A549 (cell line): ENCODE measurements at regions not wholly inside any gene's neighbourhood (a gene's known extent, or its start where the extent isn't known, plus 50 kb on each side); places are given as distances from the start of the nearest gene placed in this dataset.

Experiments
- ATAC-seq, 2 experiments: fragments of 200-7000 bp in 1 of 2; fragments of >200 bp in 1 of 2; cut with Nextera tagmentation in 1 of 2; cut with Tn5 transposase in 1 of 2; 3 replicates each; pipeline versions ENCODE4 v1.8.0 to v1.9.1; 2018 to 2020; ENCODE audit warnings: mild to moderate bottlenecking in 1 of 2, moderate library complexity in 1 of 2
- CTCF ChIA-PET: fragments of 300-600 bp; sonication (Branson Sonifier 250); formaldehyde crosslinking; extraction: SDS; loops from one replicate; lab custom pipeline; 2021; ENCODE audit warnings: antibody characterized with exemption, inconsistent platforms; lab: Yijun Ruan, JAX
- POLR2A ChIA-PET: fragments of 350-600 bp; formaldehyde crosslinking; extraction: SDS; loops from one replicate; lab custom pipeline; 2021; ENCODE audit warnings: antibody characterized with exemption, inconsistent platforms; lab: Yijun Ruan, JAX
- DNase-seq, 2 experiments: peaks; one replicate each; pipeline versions ENCODE4 v3.0.0 to v3.0.0-alpha.2; 2011 to 2016; ENCODE audit warnings: low read depth in 1 of 2, low spot score in 1 of 2
- FAIRE-seq: peaks from 2 replicates; lab custom pipeline; 2011; peaks lifted over from hg19 to GRCh38; lab: Jason Lieb, UNC
- H3K27ac ChIP-seq, 2 experiments: fragments of >200 bp; sonication (Bioruptor Twin); formaldehyde crosslinking; 3 replicates each; pipeline ENCODE4 v1.5.1; 2016 to 2017
- H3K4me1 ChIP-seq: fragments of >200 bp; sonication (Bioruptor Twin); formaldehyde crosslinking; 3 replicates; pipeline ENCODE4 v1.6.1; 2016
- H3K4me2 ChIP-seq: fragments of >200 bp; sonication (Bioruptor Twin); formaldehyde crosslinking; 3 replicates; pipeline ENCODE4 v1.6.1; 2016
- H3K4me3 ChIP-seq: fragments of >200 bp; sonication (Bioruptor Twin); formaldehyde crosslinking; 3 replicates; pipeline ENCODE4 v1.5.1; 2016
- H3K9me3 ChIP-seq: fragments of >200 bp; sonication (Bioruptor Twin); formaldehyde crosslinking; 3 replicates; pipeline ENCODE4 v1.6.1; 2016
- BCL3 ChIP-seq: fragments of >200 bp; sonication (Bioruptor Twin); formaldehyde crosslinking; IDR thresholded peaks from 3 replicates; pipeline ENCODE4 v1.6.1; 2016
- BHLHE40 ChIP-seq: IDR thresholded peaks from 2 replicates; pipeline ENCODE4 v1.6.1; 2012; ENCODE audit warnings: low read depth, low read length, inconsistent platforms
- CEBPB ChIP-seq, 2 experiments: fragments of >200 bp in 1 of 2; sonication (Bioruptor Twin) in 1 of 2; formaldehyde crosslinking in 1 of 2; IDR thresholded peaks; 2 replicates each; pipeline ENCODE4 v1.6.1; 2012 to 2016
- EHF ChIP-seq: fragments of 250-450 bp; sonication (Bioruptor Pico); IDR thresholded peaks from 2 replicates; pipeline ENCODE4 v1.5.0; 2020; ENCODE audit warnings: mild to moderate bottlenecking
- ESRRA ChIP-seq: fragments of 150-350 bp; IDR thresholded peaks from 2 replicates; pipeline ENCODE4 v1.6.1; 2014; ENCODE audit warnings: mild to moderate bottlenecking, low read length, borderline replicate concordance
- FOSB ChIP-seq: fragments of 250-450 bp; sonication (Bioruptor Pico); IDR thresholded peaks from 2 replicates; pipeline ENCODE4 v1.5.0; 2020; ENCODE audit warnings: mild to moderate bottlenecking, moderate library complexity
- FOSL2 ChIP-seq, 2 experiments: fragments of 450-650 bp in 1 of 2; fragments of >200 bp in 1 of 2; sonication (Bioruptor Twin) in 1 of 2; formaldehyde crosslinking; IDR thresholded peaks; 2 replicates each; pipeline versions ENCODE4 v1.5.0 to v1.6.1; 2016 to 2020; ENCODE audit warnings: mild to moderate bottlenecking in 1 of 2, moderate library complexity in 1 of 2
- FOXS1 ChIP-seq: fragments of 250-450 bp; sonication (Bioruptor Pico); IDR thresholded peaks from 2 replicates; pipeline ENCODE4 v1.5.0; 2020; ENCODE audit warnings: mild to moderate bottlenecking, moderate library complexity
- HOXB13 ChIP-seq: fragments of 250-450 bp; sonication (Bioruptor Pico); IDR thresholded peaks from 2 replicates; pipeline ENCODE4 v1.5.0; 2020; ENCODE audit warnings: low read depth, mild to moderate bottlenecking, moderate library complexity
- JUN ChIP-seq, 2 experiments: fragments of >200 bp; sonication (Bioruptor Twin); formaldehyde crosslinking; IDR thresholded peaks; 2 replicates in 1 of 2; 3 replicates in 1 of 2; pipeline ENCODE4 v1.6.1; 2016 to 2017
- JUNB ChIP-seq: fragments of >200 bp; sonication (Bioruptor Twin); formaldehyde crosslinking; IDR thresholded peaks from 2 replicates; pipeline ENCODE4 v1.6.1; 2016
- MAX ChIP-seq: IDR thresholded peaks from 2 replicates; pipeline ENCODE4 v1.6.1; 2012
- MAZ ChIP-seq: fragments of 150-350 bp; IDR thresholded peaks from 2 replicates; pipeline ENCODE4 v1.6.1; 2014; ENCODE audit warnings: antibody characterized with exemption, low read depth, low read length, borderline replicate concordance
- MYC ChIP-seq: IDR thresholded peaks from 2 replicates; pipeline ENCODE4 v1.6.1; 2012; ENCODE audit warnings: mild to moderate bottlenecking, inconsistent platforms, low read length, improper control_type of control experiment, borderline replicate concordance
- RAD21 ChIP-seq, 2 experiments: fragments of >200 bp in 1 of 2; sonication (Bioruptor Twin) in 1 of 2; formaldehyde crosslinking in 1 of 2; IDR thresholded peaks in 1 of 2; conservative IDR thresholded peaks in 1 of 2; 2 replicates in 1 of 2; 3 replicates in 1 of 2; pipeline ENCODE4 v1.6.1; 2012 to 2018; ENCODE audit warnings: inconsistent platforms in 1 of 2
- RCOR1 ChIP-seq: fragments of 150-350 bp; IDR thresholded peaks from 2 replicates; pipeline ENCODE4 v1.6.1; 2014; ENCODE audit warnings: antibody characterized with exemption, low read length, low read depth
- RFX5 ChIP-seq: fragments of 450-650 bp; IDR thresholded peaks from 2 replicates; pipeline ENCODE4 v1.7.1; 2014; ENCODE audit warnings: antibody characterized with exemption, mild to moderate bottlenecking, moderate library complexity
- SMC3 ChIP-seq: fragments of >200 bp; sonication (Bioruptor Twin); formaldehyde crosslinking; IDR thresholded peaks from 3 replicates; pipeline ENCODE4 v1.6.1; 2018; ENCODE audit warnings: inconsistent platforms
- TFCP2L1 ChIP-seq: fragments of 250-450 bp; sonication (Bioruptor Pico); IDR thresholded peaks from 2 replicates; pipeline ENCODE4 v1.5.0; 2021; ENCODE audit warnings: mild to moderate bottlenecking
- ZSCAN20 ChIP-seq: fragments of 250-450 bp; sonication (Bioruptor Pico); IDR thresholded peaks from 2 replicates; pipeline ENCODE4 v1.8.0; 2022; ENCODE audit warnings: mild to moderate bottlenecking, moderate library complexity
- WGBS: methylation state at CpG from one replicate; pipeline ENCODE4 v1.1.6; 2017; ENCODE audit errors: missing lambda C conversion rate; 5-methylcytosine and 5-hydroxymethylcytosine counted together
- TF ChIP-seq, protein P1 (sequence below): fragments of 200-600 bp; sonication (generic); IDR thresholded peaks from 2 replicates; pipeline ENCODE4 v1.6.1; 2016; ENCODE audit warnings: antibody characterized with exemption, mild to moderate bottlenecking, moderate library complexity

- CTCF ChIA-PET = interaction anchor here (1.5 kb wide), 1 partner anchor 203 kb away, joined by 4 read pairs; no protein-coding TSS in a partner anchor
- no peak overlapping the region for H3K27ac ChIP-seq
- 25% methylated on average over 3 of the region's 3 CpGs for WGBS
- H3K4me3 ChIP-seq = no peak overlapping the region
- no peaks in the 10 kb centered on the region for H3K4me1 ChIP-seq
- no peak for DNase-seq
- H3K9me3 ChIP-seq = no peaks in the 10 kb centered on the region
- H3K4me2 ChIP-seq = no peak overlapping the region
- ATAC-seq = no peak
- FAIRE-seq = no peak
- TF ChIP-seq JUNB (no peak), TFCP2L1 (no peak), ESRRA (no peak), BHLHE40 (no peak), BCL3 (no peak), ZSCAN20 (CRISPR knock-in tag) (no peak), FOSL2 (IDR thresholded peaks at IDR 0.05) (no peak), FOSL2 (CRISPR knock-in tag; IDR thresholded peaks at IDR 0.05) (no peak), RFX5 (no peak), RCOR1 (no peak), FOXS1 (CRISPR knock-in tag) (no peak), CEBPB (IDR thresholded peaks at IDR 0.05) (no peak), FOSB (CRISPR knock-in tag) (no peak), MAX (no peak), HOXB13 (CRISPR knock-in tag) (no peak), RAD21 (conservative IDR thresholded peaks at IDR 0.05 in 1 of 2, IDR thresholded peaks at IDR 0.05 in 1 of 2) (no peak), SMC3 (no peak), MAZ (no peak), EHF (no peak)
- TF ChIP-seq, protein P1, sequence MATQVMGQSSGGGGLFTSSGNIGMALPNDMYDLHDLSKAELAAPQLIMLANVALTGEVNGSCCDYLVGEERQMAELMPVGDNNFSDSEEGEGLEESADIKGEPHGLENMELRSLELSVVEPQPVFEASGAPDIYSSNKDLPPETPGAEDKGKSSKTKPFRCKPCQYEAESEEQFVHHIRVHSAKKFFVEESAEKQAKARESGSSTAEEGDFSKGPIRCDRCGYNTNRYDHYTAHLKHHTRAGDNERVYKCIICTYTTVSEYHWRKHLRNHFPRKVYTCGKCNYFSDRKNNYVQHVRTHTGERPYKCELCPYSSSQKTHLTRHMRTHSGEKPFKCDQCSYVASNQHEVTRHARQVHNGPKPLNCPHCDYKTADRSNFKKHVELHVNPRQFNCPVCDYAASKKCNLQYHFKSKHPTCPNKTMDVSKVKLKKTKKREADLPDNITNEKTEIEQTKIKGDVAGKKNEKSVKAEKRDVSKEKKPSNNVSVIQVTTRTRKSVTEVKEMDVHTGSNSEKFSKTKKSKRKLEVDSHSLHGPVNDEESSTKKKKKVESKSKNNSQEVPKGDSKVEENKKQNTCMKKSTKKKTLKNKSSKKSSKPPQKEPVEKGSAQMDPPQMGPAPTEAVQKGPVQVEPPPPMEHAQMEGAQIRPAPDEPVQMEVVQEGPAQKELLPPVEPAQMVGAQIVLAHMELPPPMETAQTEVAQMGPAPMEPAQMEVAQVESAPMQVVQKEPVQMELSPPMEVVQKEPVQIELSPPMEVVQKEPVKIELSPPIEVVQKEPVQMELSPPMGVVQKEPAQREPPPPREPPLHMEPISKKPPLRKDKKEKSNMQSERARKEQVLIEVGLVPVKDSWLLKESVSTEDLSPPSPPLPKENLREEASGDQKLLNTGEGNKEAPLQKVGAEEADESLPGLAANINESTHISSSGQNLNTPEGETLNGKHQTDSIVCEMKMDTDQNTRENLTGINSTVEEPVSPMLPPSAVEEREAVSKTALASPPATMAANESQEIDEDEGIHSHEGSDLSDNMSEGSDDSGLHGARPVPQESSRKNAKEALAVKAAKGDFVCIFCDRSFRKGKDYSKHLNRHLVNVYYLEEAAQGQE = no peak
- TF ChIP-seq, all 56 proteins: peak for 0
- POLR2A ChIA-PET = no interaction called here
These were observed 134.2 kb downstream of the FBXO4 start for GRCh38 chr5:42059291-42059690.

GRCh38 chr5:42059778-42060464 is 134.8 kb downstream of the FBXO4 start:
- H3K4me2 ChIP-seq = no peak overlapping the region
- no peak for ATAC-seq
- ChIA-PET CTCF (interaction anchor here (1.5 to 1.6 kb wide), 2 partner anchors 204 kb away, joined by 4 to 7 read pairs; no protein-coding TSS in a partner anchor), POLR2A (no interaction called here)
- no peaks in the 10 kb centered on the region for H3K4me1 ChIP-seq
- no peak for FAIRE-seq
- DNase-seq = no peak
- no peak overlapping the region for H3K4me3 ChIP-seq
- H3K27ac ChIP-seq = no peak overlapping the region
- TF ChIP-seq RFX5 (no peak), JUN (IDR thresholded peaks at IDR 0.05) (no peak), MYC (no peak)
- 32% methylated on average over 16 of the region's 16 CpGs for WGBS
- no peaks in the 10 kb centered on the region for H3K9me3 ChIP-seq
